ENCODE measurements at regions not wholly inside any gene's neighbourhood (a gene's known extent, or its start where the extent isn't known, plus 50 kb on each side); places are given as distances from the start of the nearest gene placed in this dataset.

- TF ChIP-seq CTCF (IDR thresholded peaks at IDR 0.05; ENCODE audit: low read length) (no peak), EZH2phosphoT487 (IDR thresholded peaks at IDR 0.05; ENCODE audit: low read length) (no peak), EZH2 (optimal IDR thresholded peaks at IDR 0.05; ENCODE audit: low read depth, low read length) (no peak)
- no peak for DNase-seq
- no peaks in the 10 kb centered on the region for H3K27me3 ChIP-seq (replicated peaks; ENCODE audit: insufficient read depth, low read length)
- H3K9ac ChIP-seq (ENCODE audit: low read length): no peak overlapping the region
- no peaks in the 10 kb centered on the region for H3K9me3 ChIP-seq (replicated peaks; ENCODE audit: insufficient read depth, low read length)
- H3F3A ChIP-seq (ENCODE audit: insufficient read depth, low read length): no peaks in the 10 kb centered on the region
- no peaks in the 10 kb centered on the region for H4K20me1 ChIP-seq (ENCODE audit: insufficient read depth, low read length)
- H3K79me2 ChIP-seq (ENCODE audit: low read length): no peaks in the 10 kb centered on the region
- no peaks in the 10 kb centered on the region for H3K36me3 ChIP-seq (replicated peaks; ENCODE audit: insufficient read depth, low read length)
- H3K9me2 ChIP-seq (replicated peaks; ENCODE audit: insufficient read depth, low read length): no peaks in the 10 kb centered on the region
- H3K4me3 ChIP-seq (ENCODE audit: low read length): no peak overlapping the region
- H3K27ac ChIP-seq (ENCODE audit: low read length): no peak overlapping the region
- no peak overlapping the region for H2AFZ ChIP-seq (ENCODE audit: low read length)
- peaks cover 9% of the 10 kb centered on the region for H3K4me1 ChIP-seq (ENCODE audit: low read length)
- no peak overlapping the region for H3K4me2 ChIP-seq (ENCODE audit: low read depth, low read length)
These were observed 229.7 kb upstream of the SPRED2 start for GRCh38 chr2:65661980-65662653.

- Histone ChIP-seq H3K79me2 (ENCODE audit: low read length) (no peaks in the 10 kb centered on the region), H3K9me3 (replicated peaks; ENCODE audit: insufficient read depth, low read length) (no peaks in the 10 kb centered on the region), H3K9ac (ENCODE audit: low read length) (no peak overlapping the region), H3K27ac (ENCODE audit: low read length) (no peak overlapping the region), H3K4me3 (ENCODE audit: low read length) (no peak overlapping the region), H4K20me1 (ENCODE audit: insufficient read depth, low read length) (no peaks in the 10 kb centered on the region), H3K36me3 (replicated peaks; ENCODE audit: insufficient read depth, low read length) (no peaks in the 10 kb centered on the region), H3K4me1 (ENCODE audit: low read length) (no peaks in the 10 kb centered on the region), H2AFZ (ENCODE audit: low read length) (no peak overlapping the region), H3K9me2 (replicated peaks; ENCODE audit: insufficient read depth, low read length) (no peaks in the 10 kb centered on the region), H3K4me2 (ENCODE audit: low read depth, low read length) (no peak overlapping the region), H3K27me3 (replicated peaks; ENCODE audit: insufficient read depth, low read length) (no peaks in the 10 kb centered on the region), H3F3A (ENCODE audit: insufficient read depth, low read length) (no peaks in the 10 kb centered on the region)
- no peak for DNase-seq
- TF ChIP-seq EZH2phosphoT487 (IDR thresholded peaks at IDR 0.05; ENCODE audit: low read length) (no peak), CTCF (IDR thresholded peaks at IDR 0.05; ENCODE audit: low read length) (no peak), EZH2 (optimal IDR thresholded peaks at IDR 0.05; ENCODE audit: low read depth, low read length) (no peak)
These were observed 227.9 kb upstream of the SPRED2 start for GRCh38 chr2:65660340-65660739.

GRCh38 chr2:65658881-65659280 lies 226.5 kb upstream of the SPRED2 start:
- no peaks in the 10 kb centered on the region for H3K36me3 ChIP-seq (replicated peaks; ENCODE audit: insufficient read depth, low read length)
- no peaks in the 10 kb centered on the region for H3F3A ChIP-seq (ENCODE audit: insufficient read depth, low read length)
- DNase-seq: no peak
- no peaks in the 10 kb centered on the region for H4K20me1 ChIP-seq (ENCODE audit: insufficient read depth, low read length)
- no peak overlapping the region for H2AFZ ChIP-seq (ENCODE audit: low read length)
- TF ChIP-seq CTCF (IDR thresholded peaks at IDR 0.05; ENCODE audit: low read length) (no peak), EZH2 (optimal IDR thresholded peaks at IDR 0.05; ENCODE audit: low read depth, low read length) (no peak), EZH2phosphoT487 (IDR thresholded peaks at IDR 0.05; ENCODE audit: low read length) (no peak)
- no peaks in the 10 kb centered on the region for H3K9me2 ChIP-seq (replicated peaks; ENCODE audit: insufficient read depth, low read length)
- no peaks in the 10 kb centered on the region for H3K4me1 ChIP-seq (ENCODE audit: low read length)
- no peak overlapping the region for H3K27ac ChIP-seq (ENCODE audit: low read length)
- no peak overlapping the region for H3K4me2 ChIP-seq (ENCODE audit: low read depth, low read length)
- no peak overlapping the region for H3K9ac ChIP-seq (ENCODE audit: low read length)
- H3K9me3 ChIP-seq (replicated peaks; ENCODE audit: insufficient read depth, low read length): no peaks in the 10 kb centered on the region
- H3K79me2 ChIP-seq (ENCODE audit: low read length): no peaks in the 10 kb centered on the region
- H3K4me3 ChIP-seq (ENCODE audit: low read length): no peak overlapping the region
- H3K27me3 ChIP-seq (replicated peaks; ENCODE audit: insufficient read depth, low read length): no peaks in the 10 kb centered on the region
